ENCODE measurements at regions not wholly inside any gene's neighbourhood (a gene's known extent, or its start where the extent isn't known, plus 50 kb on each side); places are given as distances from the start of the nearest gene placed in this dataset.

GRCh38 chr7:145899938-145900337 is 216.7 kb upstream of the CNTNAP2 start:
- no peaks in the 10 kb centered on the region for H3K9me2 ChIP-seq (ENCODE audit: low read depth, low read length)
- H3K27ac ChIP-seq (ENCODE audit: low read depth, low read length, poor library complexity, severe bottlenecking) = no peak overlapping the region
- no peaks in the 10 kb centered on the region for H3K36me3 ChIP-seq (ENCODE audit: insufficient read depth, low read length)
- H3K4me2 ChIP-seq (ENCODE audit: low read length) = no peak overlapping the region
- no peak for TF ChIP-seq EZH2 (IDR thresholded peaks at IDR 0.05; ENCODE audit: borderline replicate concordance, low read length)
- TF ChIP-seq, protein P1, sequence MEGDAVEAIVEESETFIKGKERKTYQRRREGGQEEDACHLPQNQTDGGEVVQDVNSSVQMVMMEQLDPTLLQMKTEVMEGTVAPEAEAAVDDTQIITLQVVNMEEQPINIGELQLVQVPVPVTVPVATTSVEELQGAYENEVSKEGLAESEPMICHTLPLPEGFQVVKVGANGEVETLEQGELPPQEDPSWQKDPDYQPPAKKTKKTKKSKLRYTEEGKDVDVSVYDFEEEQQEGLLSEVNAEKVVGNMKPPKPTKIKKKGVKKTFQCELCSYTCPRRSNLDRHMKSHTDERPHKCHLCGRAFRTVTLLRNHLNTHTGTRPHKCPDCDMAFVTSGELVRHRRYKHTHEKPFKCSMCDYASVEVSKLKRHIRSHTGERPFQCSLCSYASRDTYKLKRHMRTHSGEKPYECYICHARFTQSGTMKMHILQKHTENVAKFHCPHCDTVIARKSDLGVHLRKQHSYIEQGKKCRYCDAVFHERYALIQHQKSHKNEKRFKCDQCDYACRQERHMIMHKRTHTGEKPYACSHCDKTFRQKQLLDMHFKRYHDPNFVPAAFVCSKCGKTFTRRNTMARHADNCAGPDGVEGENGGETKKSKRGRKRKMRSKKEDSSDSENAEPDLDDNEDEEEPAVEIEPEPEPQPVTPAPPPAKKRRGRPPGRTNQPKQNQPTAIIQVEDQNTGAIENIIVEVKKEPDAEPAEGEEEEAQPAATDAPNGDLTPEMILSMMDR (IDR thresholded peaks at IDR 0.05; ENCODE audit: low read length) = no peak
- H4K20me1 ChIP-seq (ENCODE audit: insufficient read depth, low read length) = no peaks in the 10 kb centered on the region
- H3K79me2 ChIP-seq (ENCODE audit: insufficient read depth, low read length) = no peaks in the 10 kb centered on the region
- no peaks in the 10 kb centered on the region for H3F3A ChIP-seq (ENCODE audit: insufficient read depth, low read length)
- no peak overlapping the region for H3K4me3 ChIP-seq (ENCODE audit: low read depth, low read length, poor library complexity, severe bottlenecking)
- no peaks in the 10 kb centered on the region for H3K9me3 ChIP-seq (ENCODE audit: low read length)
- no peaks in the 10 kb centered on the region for H3K4me1 ChIP-seq (ENCODE audit: insufficient read depth, low read length, severe bottlenecking)
- H3K9ac ChIP-seq (ENCODE audit: low read length) = no peak overlapping the region
- H2AFZ ChIP-seq (ENCODE audit: low read length) = no peak overlapping the region
- no peaks in the 10 kb centered on the region for H3K27me3 ChIP-seq (ENCODE audit: insufficient read depth, low read length)

GRCh38 chr7:145893925-145894535 is 222.6 kb upstream of the CNTNAP2 start:
- no peaks in the 10 kb centered on the region for H3K9me2 ChIP-seq (ENCODE audit: low read depth, low read length)
- H3K79me2 ChIP-seq (ENCODE audit: insufficient read depth, low read length) = no peaks in the 10 kb centered on the region
- no peaks in the 10 kb centered on the region for H4K20me1 ChIP-seq (ENCODE audit: insufficient read depth, low read length)
- H2AFZ ChIP-seq (ENCODE audit: low read length) = no peak overlapping the region
- no peak for TF ChIP-seq EZH2 (IDR thresholded peaks at IDR 0.05; ENCODE audit: borderline replicate concordance, low read length)
- TF ChIP-seq, protein P1 (IDR thresholded peaks at IDR 0.05; ENCODE audit: low read length) = no peak
- H3K4me2 ChIP-seq (ENCODE audit: low read length) = no peak overlapping the region
- no peak overlapping the region for H3K9ac ChIP-seq (ENCODE audit: low read length)
- no peaks in the 10 kb centered on the region for H3K4me1 ChIP-seq (ENCODE audit: insufficient read depth, low read length, severe bottlenecking)
- H3K36me3 ChIP-seq (ENCODE audit: insufficient read depth, low read length) = no peaks in the 10 kb centered on the region
- H3K27ac ChIP-seq (ENCODE audit: low read depth, low read length, poor library complexity, severe bottlenecking) = no peak overlapping the region
- H3K4me3 ChIP-seq (ENCODE audit: low read depth, low read length, poor library complexity, severe bottlenecking) = no peak overlapping the region
- no peaks in the 10 kb centered on the region for H3K9me3 ChIP-seq (ENCODE audit: low read length)
- H3K27me3 ChIP-seq (ENCODE audit: insufficient read depth, low read length) = no peaks in the 10 kb centered on the region
- no peaks in the 10 kb centered on the region for H3F3A ChIP-seq (ENCODE audit: insufficient read depth, low read length)

- Histone ChIP-seq H3K4me1 (ENCODE audit: insufficient read depth, low read length, severe bottlenecking) (peaks cover 8% of the 10 kb centered on the region), H4K20me1 (ENCODE audit: insufficient read depth, low read length) (no peaks in the 10 kb centered on the region), H3K27me3 (ENCODE audit: insufficient read depth, low read length) (no peaks in the 10 kb centered on the region), H3K79me2 (ENCODE audit: insufficient read depth, low read length) (no peaks in the 10 kb centered on the region), H3F3A (ENCODE audit: insufficient read depth, low read length) (no peaks in the 10 kb centered on the region), H3K4me2 (ENCODE audit: low read length) (no peak overlapping the region), H3K9ac (ENCODE audit: low read length) (no peak overlapping the region), H2AFZ (ENCODE audit: low read length) (no peak overlapping the region), H3K4me3 (ENCODE audit: low read depth, low read length, poor library complexity, severe bottlenecking) (no peak overlapping the region), H3K9me2 (ENCODE audit: low read depth, low read length) (no peaks in the 10 kb centered on the region), H3K9me3 (ENCODE audit: low read length) (no peaks in the 10 kb centered on the region), H3K36me3 (ENCODE audit: insufficient read depth, low read length) (no peaks in the 10 kb centered on the region), H3K27ac (ENCODE audit: low read depth, low read length, poor library complexity, severe bottlenecking) (no peak overlapping the region)
- TF ChIP-seq EZH2 (IDR thresholded peaks at IDR 0.05; ENCODE audit: borderline replicate concordance, low read length) = no peak
- TF ChIP-seq, protein P1 (IDR thresholded peaks at IDR 0.05; ENCODE audit: low read length) = peak; percentile 25; the same call in 1 of the 2 replicates
These were observed 231.7 kb upstream of the CNTNAP2 start for GRCh38 chr7:145884716-145885514.

Measured in OCI-LY1 (cell line).